Endothelial cell of umbilical vein (primary cell): ENCODE measurements at regions not wholly inside any gene's neighbourhood (a gene's known extent, or its start where the extent isn't known, plus 50 kb on each side); places are given as distances from the start of the nearest gene placed in this dataset.

ENCODE experiments used
- BruUV-seq: library from RNA; stranded (reverse); fragments of 400-500 nt; replicated peaks from 2 replicates; lab custom pipeline; 2021; lab: Mats Ljungman, UMichigan
- CTCF ChIA-PET: fragments of 300-600, 350-600 bp; sonication (Branson Sonifier 250); formaldehyde crosslinking; loops from one replicate; lab custom pipeline; 2021; ENCODE audit warnings: antibody characterized with exemption, inconsistent platforms; lab: Charles Lee
- POLR2A ChIA-PET: fragments of 300-600, 350-600 bp; sonication (Branson Sonifier 250); formaldehyde crosslinking; loops from one replicate; lab custom pipeline; 2021; ENCODE audit warnings: antibody characterized with exemption, inconsistent platforms; lab: Charles Lee
- DNase-seq: peaks from one replicate; pipeline ENCODE4 v3.0.0-alpha.2; 2011; ENCODE audit warnings: low read depth, low spot score
- FAIRE-seq: peaks from 2 replicates; lab custom pipeline; 2011; peaks lifted over from hg19 to GRCh38; lab: Jason Lieb, UNC
- H2AFZ ChIP-seq: 2 replicates; pipeline ENCODE4 v1.6.0; 2012; ENCODE audit warnings: low read depth, low read length, control low read depth, inconsistent platforms
- H3K27ac ChIP-seq: 2 replicates; pipeline ENCODE4 v1.5.1; 2011; ENCODE audit warnings: low read depth, mild to moderate bottlenecking, control low read depth, low read length, moderate library complexity; ENCODE audit not compliant: insufficient read depth
- H3K27me3 ChIP-seq, 2 experiments: 2 replicates each; pipeline versions ENCODE4 v1.6.0 to v1.6.1; 2011; ENCODE audit warnings: low read length in 2 of 2, mixed read lengths in 1 of 2; ENCODE audit not compliant: control insufficient read depth in 2 of 2, insufficient read depth in 2 of 2
- H3K36me3 ChIP-seq, 2 experiments: 2 replicates in 1 of 2; 3 replicates in 1 of 2; pipeline ENCODE4 v1.5.1; 2011; ENCODE audit warnings: low read length in 2 of 2, mild to moderate bottlenecking in 1 of 2, moderate library complexity in 1 of 2; ENCODE audit not compliant: control insufficient read depth in 2 of 2, insufficient read depth in 2 of 2; ENCODE audit errors: extremely low read depth in 1 of 2
- H3K4me1 ChIP-seq: 3 replicates; pipeline ENCODE4 v1.5.1; 2011; ENCODE audit warnings: mild to moderate bottlenecking, low read length; ENCODE audit not compliant: control insufficient read depth, insufficient read depth; ENCODE audit errors: extremely low read depth
- H3K4me2 ChIP-seq: 2 replicates; pipeline ENCODE4 v1.6.1; 2011; ENCODE audit warnings: low read length, control low read depth, mixed read lengths; ENCODE audit not compliant: insufficient read depth
- H3K4me3 ChIP-seq, 3 experiments: fragments of 200-600 bp in 1 of 3; sonication (generic), shearing (Covaris generic) in 1 of 3; replicated peaks in 1 of 3; 2 replicates each; pipeline ENCODE4 v1.5.1; 2011 to 2016; ENCODE audit warnings: control low read depth in 3 of 3, low read length in 3 of 3, mild to moderate bottlenecking in 2 of 3, inconsistent platforms in 1 of 3, low read depth in 1 of 3, moderate library complexity in 1 of 3; ENCODE audit not compliant: insufficient read depth in 1 of 3
- H3K79me2 ChIP-seq: 2 replicates; pipeline ENCODE4 v1.6.0; 2012; ENCODE audit warnings: low read length, inconsistent platforms; ENCODE audit not compliant: control insufficient read depth, insufficient read depth
- H3K9ac ChIP-seq: replicated peaks from 2 replicates; pipeline ENCODE3; 2011; ENCODE audit warnings: low read length, control low read depth; ENCODE audit not compliant: insufficient read depth; ENCODE audit errors: extremely low read depth
- H3K9me1 ChIP-seq: replicated peaks from 3 replicates; pipeline ENCODE4 v1.6.0; 2011; ENCODE audit warnings: mild to moderate bottlenecking, low read length; ENCODE audit not compliant: control insufficient read depth, insufficient read depth; ENCODE audit errors: extremely low read depth
- H3K9me3 ChIP-seq: replicated peaks from 2 replicates; pipeline ENCODE4 v1.5.1; 2012; ENCODE audit warnings: low read length, inconsistent platforms; ENCODE audit not compliant: control insufficient read depth, insufficient read depth
- H4K20me1 ChIP-seq: replicated peaks from 2 replicates; pipeline ENCODE3; 2011; ENCODE audit warnings: mild to moderate bottlenecking, low read length; ENCODE audit not compliant: control insufficient read depth, insufficient read depth; ENCODE audit errors: extremely low read depth
- EZH2 ChIP-seq: IDR thresholded peaks from 2 replicates; pipeline ENCODE4 v1.6.1; 2012; ENCODE audit warnings: borderline replicate concordance, low read depth, mild to moderate bottlenecking, moderate library complexity, low read length, inconsistent platforms; ENCODE audit not compliant: severe bottlenecking
- FOS ChIP-seq: IDR thresholded peaks from 2 replicates; pipeline ENCODE4 v1.6.1; 2011; ENCODE audit warnings: mild to moderate bottlenecking, low read length, moderate library complexity, borderline replicate concordance; ENCODE audit not compliant: insufficient read depth
- GATA2 ChIP-seq: IDR thresholded peaks from 2 replicates; pipeline ENCODE4 v1.7.0; 2011; ENCODE audit warnings: low read depth, mild to moderate bottlenecking, moderate library complexity, mixed read lengths, low read length; ENCODE audit not compliant: insufficient read length, insufficient read depth
- JUN ChIP-seq: IDR thresholded peaks from 2 replicates; pipeline ENCODE4 v1.6.1; 2011; ENCODE audit warnings: borderline replicate concordance, low read depth; ENCODE audit not compliant: insufficient read length, insufficient read depth
- MYC ChIP-seq: IDR thresholded peaks from one replicate; pipeline ENCODE4 v1.6.1; 2011; ENCODE audit warnings: mild to moderate bottlenecking, low read depth, low read length
- POLR2A ChIP-seq: IDR thresholded peaks from 2 replicates; pipeline ENCODE4 v1.6.1; 2012; ENCODE audit warnings: low read depth, mild to moderate bottlenecking, control low read depth, low read length
- POLR2AphosphoS5 ChIP-seq: IDR thresholded peaks from 2 replicates; pipeline ENCODE4 v1.6.1; 2012; ENCODE audit warnings: low read depth, mild to moderate bottlenecking, control low read depth, low read length, moderate library complexity; ENCODE audit not compliant: insufficient read depth
- dilution Hi-C: fragments of 300-500 bp; cut with MboI; formaldehyde crosslinking; loops from one replicate; pipeline ENCODE4 v1.15.0; 2019; ENCODE audit warnings: low sequenced_read_pairs; ENCODE audit not compliant: extremely low pct_ligation_motif_present
- intact Hi-C: fragments of 100-400 bp; cut with micrococcal nuclease; formaldehyde crosslinking; loops from one replicate; pipeline ENCODE4 v1.10.0; 2022
- TF ChIP-seq, protein P1 (sequence below), 2 donors: IDR thresholded peaks; 1 replicate in 1 of 2; 2 replicates in 1 of 2; pipeline ENCODE4 v1.5.1; 2011; ENCODE audit warnings: low read length in 2 of 2, mild to moderate bottlenecking in 2 of 2, moderate library complexity in 2 of 2, control low read depth in 1 of 2, inconsistent platforms in 1 of 2, low read depth in 1 of 2; ENCODE audit not compliant: insufficient read depth in 1 of 2; ENCODE audit errors: extremely low read depth in 1 of 2
- TF ChIP-seq, protein P2 (sequence below): IDR thresholded peaks from 2 replicates; pipeline ENCODE4 v1.6.1; 2011; ENCODE audit not compliant: insufficient read depth, insufficient read length

DNA sequence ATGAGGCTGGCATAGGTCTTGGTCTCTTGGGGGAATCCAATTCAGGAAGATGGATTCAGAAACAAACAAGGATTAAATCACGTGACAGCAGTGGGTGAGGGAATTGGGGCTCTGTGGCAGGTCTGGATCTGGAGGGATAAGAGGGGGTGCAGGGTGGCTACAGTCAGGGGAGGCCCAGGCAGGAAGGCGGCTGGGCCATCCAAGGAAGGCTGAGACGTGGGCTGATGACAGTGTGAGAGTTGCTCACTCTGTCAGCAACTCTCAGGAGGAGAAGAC, 65.8 kb upstream of the COL5A1 start:
- Histone ChIP-seq H3K36me3 (no peaks in the 10 kb centered on the region), H3K9me1 (no peaks in the 10 kb centered on the region), H3K9me3 (no peaks in the 10 kb centered on the region), H3K27ac (no peak overlapping the region), H3K4me2 (no peak overlapping the region), H3K27me3 (peaks cover 4 to 18% of the 10 kb centered on the region in 2 experiments), H3K9ac (no peak overlapping the region), H3K4me3 (no peak overlapping the region), H4K20me1 (no peaks in the 10 kb centered on the region), H2AFZ (no peak overlapping the region), H3K79me2 (no peaks in the 10 kb centered on the region), H3K4me1 (no peaks in the 10 kb centered on the region)
- CTCF ChIA-PET = no interaction called here
- TF ChIP-seq POLR2AphosphoS5 (no peak), FOS (no peak), EZH2 (no peak), POLR2A (no peak), GATA2 (no peak), MYC (no peak), JUN (no peak)
- TF ChIP-seq, protein P1, sequence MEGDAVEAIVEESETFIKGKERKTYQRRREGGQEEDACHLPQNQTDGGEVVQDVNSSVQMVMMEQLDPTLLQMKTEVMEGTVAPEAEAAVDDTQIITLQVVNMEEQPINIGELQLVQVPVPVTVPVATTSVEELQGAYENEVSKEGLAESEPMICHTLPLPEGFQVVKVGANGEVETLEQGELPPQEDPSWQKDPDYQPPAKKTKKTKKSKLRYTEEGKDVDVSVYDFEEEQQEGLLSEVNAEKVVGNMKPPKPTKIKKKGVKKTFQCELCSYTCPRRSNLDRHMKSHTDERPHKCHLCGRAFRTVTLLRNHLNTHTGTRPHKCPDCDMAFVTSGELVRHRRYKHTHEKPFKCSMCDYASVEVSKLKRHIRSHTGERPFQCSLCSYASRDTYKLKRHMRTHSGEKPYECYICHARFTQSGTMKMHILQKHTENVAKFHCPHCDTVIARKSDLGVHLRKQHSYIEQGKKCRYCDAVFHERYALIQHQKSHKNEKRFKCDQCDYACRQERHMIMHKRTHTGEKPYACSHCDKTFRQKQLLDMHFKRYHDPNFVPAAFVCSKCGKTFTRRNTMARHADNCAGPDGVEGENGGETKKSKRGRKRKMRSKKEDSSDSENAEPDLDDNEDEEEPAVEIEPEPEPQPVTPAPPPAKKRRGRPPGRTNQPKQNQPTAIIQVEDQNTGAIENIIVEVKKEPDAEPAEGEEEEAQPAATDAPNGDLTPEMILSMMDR (IDR thresholded peaks at IDR 0.05; ENCODE audit: extremely low read depth in 1 of 2, insufficient read depth in 1 of 2, low read depth in 1 of 2, low read length in 2 of 2) = no peak
- TF ChIP-seq, protein P2, sequence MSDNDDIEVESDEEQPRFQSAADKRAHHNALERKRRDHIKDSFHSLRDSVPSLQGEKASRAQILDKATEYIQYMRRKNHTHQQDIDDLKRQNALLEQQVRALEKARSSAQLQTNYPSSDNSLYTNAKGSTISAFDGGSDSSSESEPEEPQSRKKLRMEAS = no peak
- BruUV-seq = no TSS peak
- no peak for FAIRE-seq
- intact Hi-C loops = no loop called here
- no peak for DNase-seq
- dilution Hi-C loops = no loop called here
- POLR2A ChIA-PET = no interaction called here
